UCSD-AML1 (cell line): ENCODE measurements at regions not wholly inside any gene's neighbourhood (a gene's known extent, or its start where the extent isn't known, plus 50 kb on each side); places are given as distances from the start of the nearest gene placed in this dataset.
"Not testable (repeated sequence)": the region's sequence is repeated elsewhere in the genome, so short reads cannot be mapped to it uniquely, and the experiment has no call there.

Experiments
- DNase-seq: peaks from one replicate; lab custom pipeline; 2025; ENCODE audit not compliant: unreplicated experiment; lab: John Stamatoyannopoulos, UW

DNA sequence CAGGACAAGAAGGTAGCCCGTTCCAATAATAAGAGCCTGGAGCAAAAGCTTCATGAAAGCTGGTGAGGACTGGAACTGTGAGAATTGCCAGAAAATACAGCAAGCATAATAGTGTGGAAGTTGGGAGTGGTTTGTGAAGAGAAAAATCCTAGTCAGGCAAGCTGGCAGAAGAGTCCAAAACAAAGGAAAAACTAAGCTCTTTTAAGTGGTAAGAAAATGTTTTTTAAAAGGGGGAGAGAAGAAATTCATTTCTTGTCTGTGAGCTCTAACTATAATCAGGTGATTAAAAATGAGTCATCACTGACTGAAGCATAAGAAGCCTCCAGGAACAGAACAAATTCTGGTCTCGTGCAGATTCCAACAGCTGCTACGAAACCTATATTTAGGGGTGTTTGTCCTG is 102.6 kb downstream of the CAAP1 start:
- no peak for DNase-seq

DNA sequence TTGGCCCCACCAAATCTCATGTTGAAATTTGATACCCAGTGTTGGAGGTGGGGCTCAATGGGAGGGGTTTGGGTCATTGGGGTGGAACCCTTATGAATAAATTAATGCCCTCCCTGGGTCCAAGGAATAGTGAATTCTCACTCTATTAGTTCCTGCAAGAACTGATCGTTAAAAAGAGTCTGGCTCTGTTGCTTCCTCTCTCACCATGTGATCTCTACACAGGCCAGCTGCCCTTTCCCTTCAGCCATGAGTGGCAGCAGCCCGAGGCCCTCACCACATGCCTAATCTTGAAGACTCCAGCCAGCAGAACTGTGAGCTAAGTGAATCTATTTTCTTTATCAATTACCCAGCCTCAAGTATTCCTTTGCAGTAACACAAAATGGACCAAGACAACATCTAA is 106.0 kb downstream of the CAAP1 start:
- no peak for DNase-seq

DNA sequence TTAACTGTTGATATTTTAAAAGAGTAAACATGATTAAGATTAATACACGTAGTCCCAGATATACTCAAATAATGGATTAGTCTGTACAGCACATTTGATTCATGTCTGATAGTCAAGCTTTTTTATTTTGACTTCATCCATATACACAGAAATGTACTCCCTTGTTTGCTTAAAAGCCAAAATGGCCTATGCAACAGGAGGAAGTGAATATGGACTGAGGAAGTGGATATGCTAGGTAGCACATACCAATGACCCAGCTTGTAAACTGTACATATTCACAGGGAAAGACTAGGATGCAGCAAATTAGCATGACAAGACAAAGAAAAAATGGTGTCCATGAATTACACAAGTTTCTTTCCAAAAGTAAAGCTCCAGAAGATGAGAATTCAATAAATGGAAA is 109.7 kb downstream of the CAAP1 start:
- no peak for DNase-seq

DNA sequence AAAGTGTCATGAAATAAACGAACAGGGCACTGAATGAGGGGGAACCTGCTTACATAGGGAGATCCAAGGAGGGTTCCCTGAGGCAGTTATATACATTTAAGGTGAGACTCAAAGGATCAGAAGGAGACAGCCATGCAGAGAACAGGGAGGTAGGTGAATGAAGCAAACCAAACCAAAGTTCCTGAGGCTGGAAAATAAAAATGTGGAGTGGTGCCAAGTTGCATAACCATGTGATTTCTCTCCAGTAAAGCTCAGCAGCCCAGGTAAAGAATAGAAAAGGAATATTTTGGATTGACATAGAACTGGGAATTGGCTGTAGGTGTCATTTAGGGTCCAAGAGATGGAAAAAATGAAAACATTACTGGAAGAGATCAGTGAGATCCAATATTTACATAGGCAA is 110.7 kb downstream of the CAAP1 start:
- DNase-seq, result no peak

DNA sequence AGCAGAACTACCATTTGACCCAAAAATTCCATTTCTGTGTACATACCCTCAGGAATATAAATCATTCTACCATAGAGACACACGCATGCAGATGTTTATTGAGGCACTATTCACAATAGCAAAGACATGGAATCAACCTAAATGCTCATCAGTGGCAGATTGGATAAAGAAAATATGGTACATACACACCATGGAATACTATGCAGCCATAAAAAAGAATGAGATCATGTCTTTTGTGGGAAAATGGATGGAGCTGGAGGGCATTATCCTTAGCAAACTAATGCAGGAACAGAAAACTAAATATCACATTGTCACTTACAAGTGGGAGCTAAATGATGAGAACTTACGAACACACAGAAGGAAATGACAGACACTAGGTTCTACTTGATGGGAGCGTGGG is 112.3 kb downstream of the CAAP1 start:
- not testable (repeated sequence) for DNase-seq

DNA sequence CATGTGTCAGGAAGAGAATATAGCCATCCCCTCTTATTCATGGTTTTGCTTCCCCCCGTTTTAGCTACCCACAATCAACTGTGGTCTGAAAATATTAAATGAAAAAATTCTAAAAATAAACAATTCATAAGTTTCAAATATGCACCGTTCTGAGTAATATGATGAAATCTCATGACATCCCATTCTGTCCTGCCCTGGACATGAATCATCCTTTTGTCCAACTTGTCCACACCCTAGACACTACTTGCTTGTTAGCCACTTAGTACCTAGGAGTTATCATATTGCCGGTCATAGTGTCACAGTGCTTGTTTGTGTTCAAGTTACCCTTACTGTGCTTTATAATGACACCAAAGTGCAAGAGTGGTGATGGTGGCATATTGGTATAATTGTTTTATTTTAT is 113.5 kb downstream of the CAAP1 start:
- no peak for DNase-seq

DNA sequence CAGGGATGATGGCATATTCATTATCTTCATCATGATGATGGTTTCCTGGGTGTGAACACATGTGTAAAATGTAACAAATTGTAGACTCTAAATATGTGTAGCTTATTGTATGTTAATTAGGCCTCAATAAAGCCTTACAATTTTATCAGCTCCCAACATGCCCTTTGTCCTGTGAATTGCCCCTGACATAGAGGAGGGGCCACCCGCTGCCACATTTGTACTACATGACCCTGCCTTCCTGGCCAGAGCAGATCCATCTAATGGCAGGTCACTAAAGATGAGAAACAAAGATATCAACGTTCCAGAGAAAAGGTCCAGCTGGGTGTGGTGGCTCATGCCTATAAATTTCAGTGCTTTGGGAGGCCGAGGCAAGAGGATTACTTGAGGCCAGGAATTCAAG is 117.2 kb downstream of the CAAP1 start:
- no peak for DNase-seq

DNA sequence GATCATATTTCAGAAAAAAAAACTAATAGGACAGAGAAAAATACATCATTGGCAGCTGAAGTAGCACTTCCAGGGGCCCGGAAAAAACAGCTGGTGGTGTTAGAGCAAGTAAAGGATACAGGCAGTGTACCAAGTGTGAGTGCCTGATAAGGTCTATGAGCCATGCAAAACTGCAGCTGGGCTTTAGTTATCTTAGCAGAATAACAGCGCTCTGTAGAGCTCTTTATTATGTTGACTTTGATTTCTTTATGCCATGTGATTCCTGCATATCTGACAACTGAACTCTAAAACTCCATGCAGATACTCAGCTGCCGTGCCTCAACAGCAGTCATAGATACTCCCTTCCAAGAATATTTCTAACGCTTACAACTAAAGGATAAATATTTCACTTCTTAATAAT is 119.5 kb downstream of the CAAP1 start:
- no peak for DNase-seq

DNA sequence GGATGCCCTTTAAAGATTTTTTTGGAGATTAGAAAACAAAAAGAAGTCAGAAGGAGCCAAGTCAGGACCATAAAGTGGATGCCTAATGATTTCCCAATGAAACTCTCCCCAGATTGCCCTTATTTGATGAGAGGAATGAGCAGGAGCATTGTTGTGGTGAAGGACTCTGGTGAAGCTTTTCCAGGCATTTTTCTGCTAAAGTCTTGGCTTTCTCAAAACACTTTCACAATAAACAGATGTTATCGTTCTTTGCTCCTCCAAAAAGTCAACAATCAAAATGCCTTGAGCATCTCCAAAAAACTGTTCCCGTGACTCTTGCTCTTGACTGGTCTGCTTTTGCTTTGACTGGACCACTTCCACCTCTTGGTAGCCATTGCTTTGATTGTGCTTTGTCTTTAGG is 121.8 kb downstream of the CAAP1 start:
- DNase-seq, result no peak

DNA sequence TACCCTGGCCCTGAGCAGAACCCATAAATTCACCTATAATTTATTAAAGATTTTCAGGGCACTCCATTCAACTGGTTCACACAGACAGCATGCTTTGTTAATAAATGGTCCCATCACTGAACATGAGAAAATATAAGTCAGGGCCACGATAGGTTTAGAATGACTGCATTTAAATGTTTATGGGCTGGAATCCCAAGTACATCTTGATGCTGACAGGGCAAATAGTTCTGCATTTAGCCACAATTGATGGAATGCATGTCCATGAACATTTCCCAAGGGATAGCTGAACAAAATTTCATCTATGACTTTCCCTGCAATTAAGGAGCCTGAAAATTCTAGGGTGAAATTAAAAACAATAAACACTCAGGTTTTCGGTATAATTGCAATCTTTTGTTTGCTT is 124.5 kb downstream of the CAAP1 start:
- no peak for DNase-seq

DNA sequence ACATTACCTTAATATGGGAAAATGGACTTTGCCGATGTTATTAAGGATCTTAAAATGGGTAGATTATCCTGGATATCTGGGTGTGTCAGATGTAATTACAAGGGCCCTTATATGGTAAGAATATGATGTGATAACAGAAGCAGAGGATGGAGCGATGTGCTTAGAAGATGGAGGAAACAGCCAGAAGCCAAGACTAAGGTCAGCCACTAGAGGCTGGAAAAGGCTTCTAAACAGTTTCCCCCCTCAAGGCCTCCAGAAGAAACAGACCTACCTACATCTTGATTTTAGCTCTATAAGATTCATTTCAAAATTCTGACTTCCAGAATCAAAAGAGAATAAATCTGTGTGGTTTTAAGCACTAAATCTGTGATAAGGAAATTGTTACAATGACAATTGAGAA is 131.9 kb downstream of the CAAP1 start:
- DNase-seq, result no peak

DNA sequence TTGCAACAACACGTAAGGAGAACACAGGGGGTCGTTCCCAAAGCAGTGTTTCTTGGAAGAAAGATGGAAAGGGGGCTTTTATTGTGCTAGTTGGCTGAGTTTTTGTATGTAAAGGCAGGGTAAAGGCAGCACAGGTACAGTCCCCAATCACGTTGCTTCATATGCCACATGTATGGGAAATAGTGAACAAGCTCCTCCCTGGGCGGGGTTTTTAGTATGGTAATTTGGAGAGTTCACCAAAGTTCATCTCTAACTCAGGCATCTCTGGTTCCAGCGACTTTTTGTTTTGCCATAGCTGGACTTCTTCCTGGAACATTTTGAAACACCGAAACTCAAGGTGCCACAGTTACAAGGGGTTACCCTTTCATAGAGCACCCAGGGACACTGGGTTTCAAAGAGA is 133.9 kb downstream of the CAAP1 start:
- DNase-seq, result no peak

DNA sequence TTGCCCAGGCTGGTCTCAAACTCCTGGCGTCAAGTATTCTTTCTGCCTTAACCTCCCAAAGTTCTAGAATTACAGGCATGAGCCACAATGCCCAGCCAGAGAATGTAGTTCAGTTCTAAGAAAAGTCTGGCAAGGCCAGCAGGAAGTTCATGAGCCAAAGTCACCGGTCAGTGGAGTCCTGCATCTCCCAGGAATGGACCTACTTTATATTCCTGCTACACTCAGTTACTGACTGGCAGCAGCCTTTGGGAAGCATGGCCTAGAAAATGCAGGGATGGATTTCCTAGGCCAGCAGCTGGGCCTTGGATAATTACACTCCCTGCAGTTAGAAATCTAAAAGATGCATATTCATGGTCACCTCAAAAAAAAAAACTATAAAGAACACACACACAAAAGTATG is 135.7 kb downstream of the CAAP1 start:
- no peak for DNase-seq

DNA sequence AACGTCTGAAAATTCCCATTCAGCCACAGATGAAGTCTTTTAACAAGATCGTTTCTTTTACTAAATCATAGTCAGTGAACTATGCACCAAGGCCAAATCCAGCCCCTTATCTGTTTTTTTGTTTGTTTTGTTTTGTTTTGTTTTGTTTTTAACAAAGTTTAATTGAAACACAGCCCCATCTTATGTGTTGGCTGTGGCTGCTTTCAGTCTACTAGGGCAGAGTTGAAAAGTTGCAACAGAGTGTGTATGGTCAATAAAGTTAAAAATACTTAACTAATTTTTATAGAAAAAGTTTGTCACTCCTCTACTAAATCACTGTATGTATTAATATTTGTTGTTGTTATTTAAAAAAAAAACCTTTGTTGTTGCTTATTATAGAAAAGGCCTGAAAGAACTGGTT is 137.1 kb downstream of the CAAP1 start:
- DNase-seq, result no peak

DNA sequence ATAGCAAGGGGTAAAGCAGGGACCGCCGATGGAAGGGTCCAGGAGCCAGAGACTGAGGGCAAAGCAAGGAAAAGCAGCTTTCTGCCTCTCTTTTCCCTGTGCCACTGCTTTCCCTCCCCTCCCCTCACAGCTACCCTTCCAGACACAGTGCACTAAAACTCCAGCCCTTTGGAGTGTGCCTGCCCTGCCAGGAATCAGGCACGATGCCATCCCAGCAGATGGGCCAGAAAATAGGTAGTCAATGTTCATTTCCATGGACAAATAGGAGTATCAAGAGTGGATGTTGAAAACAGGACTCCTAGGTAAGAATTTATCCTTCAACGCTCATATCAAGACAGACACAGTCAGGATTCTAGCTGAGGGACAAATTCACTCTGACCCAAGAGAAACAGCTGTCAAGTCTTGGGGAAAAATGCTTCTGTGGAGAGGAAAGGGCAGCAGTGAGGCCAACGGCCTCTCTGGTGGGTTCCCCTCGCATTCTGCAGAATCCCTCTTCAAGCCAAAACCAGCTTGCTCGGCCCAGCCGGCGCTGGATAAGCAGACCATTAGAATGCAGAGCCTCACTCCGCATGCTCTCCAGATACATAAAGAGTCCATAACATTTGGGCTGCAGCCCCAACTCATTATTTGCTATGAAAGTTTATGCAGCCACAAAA is 138.0 kb downstream of the CAAP1 start:
- DNase-seq, result no peak

DNA sequence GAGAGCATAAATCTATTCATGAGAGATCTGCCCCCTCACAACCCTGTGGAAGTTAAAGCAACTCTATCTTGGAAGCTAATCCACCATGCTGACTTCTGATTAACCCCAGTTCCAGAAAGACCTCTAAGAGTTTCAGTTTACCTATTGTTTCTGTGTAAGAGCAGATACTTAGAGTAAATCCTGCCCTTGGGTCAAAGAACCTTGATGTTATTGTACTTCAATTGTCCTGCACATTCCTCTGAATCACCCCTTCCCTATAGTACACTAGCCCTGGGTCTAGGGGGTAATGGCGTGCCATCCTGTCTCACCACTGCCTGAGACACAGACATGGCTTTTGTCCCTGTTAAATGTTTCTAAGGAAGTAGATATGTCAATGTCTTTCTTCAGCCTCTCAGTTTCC is 138.6 kb downstream of the CAAP1 start:
- DNase-seq, result no peak

DNA sequence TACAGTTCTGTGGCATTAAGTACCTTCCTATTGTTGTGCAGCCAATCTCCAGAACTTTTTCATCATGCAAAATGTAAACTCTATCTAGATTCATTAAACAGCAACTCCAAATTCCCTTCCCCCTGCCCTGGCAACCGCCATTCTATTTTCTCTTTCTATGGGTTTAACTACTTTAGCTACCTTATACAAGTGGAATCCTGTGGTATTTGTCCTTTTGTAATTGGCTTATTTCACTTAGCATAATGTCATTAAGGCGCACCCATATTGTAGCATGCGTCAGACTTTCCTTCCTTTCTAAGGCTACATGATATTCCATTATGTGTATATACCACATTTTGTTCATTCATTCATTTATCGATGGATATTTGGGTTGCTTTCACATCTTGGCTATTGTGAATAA is 142.4 kb downstream of the CAAP1 start:
- no peak for DNase-seq

DNA sequence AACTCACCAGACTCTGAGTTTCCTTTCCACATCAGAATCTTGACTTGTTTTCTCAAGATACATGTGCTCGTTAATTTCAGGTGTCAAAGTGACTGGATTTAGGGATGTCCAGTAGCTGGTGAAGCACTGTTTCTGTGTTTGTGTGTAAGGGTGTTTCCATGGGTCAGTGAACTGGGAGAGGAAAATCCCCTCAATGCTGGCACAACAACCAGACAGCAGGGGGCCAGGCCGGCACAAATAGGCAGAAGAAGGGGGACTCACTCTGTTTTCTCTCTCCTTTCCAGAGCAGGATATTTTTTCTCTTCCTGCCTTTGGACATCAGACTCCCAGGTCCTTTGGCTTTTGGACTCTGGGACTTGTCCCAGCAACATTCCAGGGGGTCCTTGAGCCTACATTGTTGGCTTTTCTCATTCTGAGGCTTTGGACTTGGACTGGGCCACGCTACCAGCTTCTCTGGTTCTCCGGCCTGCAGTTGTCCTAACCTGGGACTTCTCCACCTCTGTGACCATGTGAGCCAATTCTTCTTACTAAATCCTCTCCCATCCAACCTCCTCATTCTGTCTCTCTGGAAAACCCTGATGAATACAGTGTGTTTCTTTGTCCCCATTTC is 144.0 kb downstream of the CAAP1 start:
- DNase-seq, result no peak

DNA sequence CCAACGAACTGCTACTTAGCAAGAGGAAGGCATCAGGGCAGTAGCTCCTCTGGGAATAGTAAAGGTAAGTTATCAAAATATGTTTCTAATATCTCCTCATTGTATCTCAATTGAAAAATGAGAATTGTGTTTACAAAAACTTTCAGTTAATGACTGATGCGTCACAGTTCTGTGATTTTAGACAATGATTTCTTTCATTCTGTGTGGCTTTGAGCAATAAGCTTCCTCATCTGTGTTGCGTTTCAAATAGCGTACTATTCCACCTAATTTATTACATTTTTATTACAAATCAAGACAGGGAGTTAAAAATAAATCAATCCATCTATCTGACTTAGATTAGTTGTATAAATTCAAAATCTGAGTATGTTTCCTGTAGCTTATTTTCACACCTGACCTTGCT is 145.0 kb downstream of the CAAP1 start:
- DNase-seq, result no peak

DNA sequence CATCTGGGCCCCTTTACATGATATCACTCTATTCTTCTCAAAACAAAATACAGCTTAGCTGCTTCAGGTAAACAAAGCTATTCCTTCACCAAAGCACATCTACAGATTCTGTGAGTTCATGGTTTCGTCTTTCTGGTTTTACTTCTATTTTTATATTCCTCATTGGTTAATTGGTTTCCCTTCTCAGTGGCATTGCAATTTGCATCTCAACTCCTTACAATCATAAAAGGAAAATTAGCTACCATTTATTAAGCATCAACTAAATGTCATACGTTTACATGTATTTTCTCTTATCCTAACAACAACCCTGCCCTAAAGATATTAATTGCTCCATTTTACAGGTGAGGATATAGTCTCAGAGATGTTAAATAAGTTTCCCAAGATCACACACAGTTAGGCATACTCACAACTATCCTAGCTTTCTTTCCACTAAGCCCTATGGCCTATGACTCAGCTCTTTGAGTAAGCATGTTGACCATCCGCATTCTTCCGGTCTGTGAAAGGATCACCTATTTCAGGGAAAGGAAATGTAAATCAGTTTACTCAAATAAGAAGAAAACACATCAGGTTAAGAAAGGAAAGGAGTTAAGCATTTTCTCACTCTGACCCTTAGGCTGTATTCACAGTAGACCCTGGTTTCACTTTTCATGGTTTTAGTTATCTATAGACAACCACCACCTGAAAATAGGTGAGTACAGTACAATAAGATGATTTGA is 146.1 kb downstream of the CAAP1 start:
- no peak for DNase-seq

DNA sequence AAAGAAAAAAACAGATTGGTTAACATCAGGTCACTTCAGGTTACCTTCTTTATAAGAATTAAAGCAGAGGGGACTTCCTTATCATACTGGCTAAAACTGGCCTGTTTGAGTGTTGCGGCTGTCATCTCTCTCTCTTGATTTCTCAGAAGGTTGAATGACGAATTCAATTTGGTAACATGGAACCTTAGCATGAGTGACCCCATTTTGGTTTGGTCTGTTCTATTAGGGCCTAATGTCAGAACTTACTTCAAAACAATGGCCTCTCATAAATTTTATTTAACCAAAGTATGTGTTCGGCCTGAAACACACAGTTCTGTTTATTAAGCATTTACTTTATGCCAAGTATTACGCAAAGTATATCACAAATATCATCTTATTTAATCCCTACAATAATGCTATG is 147.5 kb downstream of the CAAP1 start:
- no peak for DNase-seq

DNA sequence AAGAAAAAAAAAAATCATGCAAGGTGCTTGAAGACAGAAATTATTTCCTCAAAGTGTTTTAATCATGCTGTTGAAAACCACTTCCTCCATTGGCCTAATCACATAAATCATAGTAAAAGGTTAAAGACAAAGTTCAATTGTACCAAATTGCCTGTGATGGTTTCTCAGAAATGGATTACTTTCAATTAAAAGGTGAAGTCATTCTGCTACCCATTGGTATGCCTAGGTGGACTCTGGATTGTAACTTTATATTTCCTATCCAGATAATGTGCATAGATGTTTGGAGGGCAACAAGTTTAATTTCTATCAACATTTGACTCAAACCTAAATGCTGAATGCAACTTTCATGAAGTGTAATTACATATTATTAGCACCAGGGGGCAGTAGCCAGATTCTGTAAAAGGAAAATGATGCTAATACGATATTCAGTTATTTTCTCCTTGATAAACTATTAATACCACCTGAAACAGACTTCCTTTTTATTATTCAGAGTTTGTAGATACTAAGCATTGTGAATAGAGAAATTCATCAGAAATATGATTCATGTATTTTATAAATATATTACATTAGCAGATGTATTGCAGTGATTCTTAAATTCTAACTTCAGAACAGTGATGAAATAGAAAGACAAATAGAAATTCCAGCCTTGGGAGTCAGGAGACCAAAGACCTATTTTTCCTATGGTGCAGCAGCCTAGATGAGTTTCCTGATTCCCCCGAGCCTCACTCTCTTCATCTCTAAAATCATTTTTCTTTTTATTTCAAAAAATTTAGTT is 148.2 kb downstream of the CAAP1 start:
- DNase-seq, result no peak
